BLaER1 treated with 17β-estradiol and CSF1 and Interleukin-3, amounts not matched to agents 10 nM and 100 nM (cell line): ENCODE measurements at regions not wholly inside any gene's neighbourhood (a gene's known extent, or its start where the extent isn't known, plus 50 kb on each side); places are given as distances from the start of the nearest gene placed in this dataset.

Experiments used
- H3K27ac ChIP-seq, 11 experiments: shearing (Covaris generic); formaldehyde crosslinking; 2 replicates each; pipeline ENCODE4 v1.8.1; 2022
- H3K27me3 ChIP-seq, 11 experiments: shearing (Covaris generic); formaldehyde crosslinking; 2 replicates each; pipeline ENCODE4 v1.8.1; 2022
- H3K36me3 ChIP-seq, 11 experiments: shearing (Covaris generic); formaldehyde crosslinking; 2 replicates each; pipeline ENCODE4 v1.8.1; 2022
- H3K4me1 ChIP-seq, 10 experiments: shearing (Covaris generic); formaldehyde crosslinking; 2 replicates each; pipeline ENCODE4 v1.8.1; 2022
- H3K4me2 ChIP-seq, 11 experiments: shearing (Covaris generic); formaldehyde crosslinking; 2 replicates each; pipeline ENCODE4 v1.8.1; 2022
- H3K4me3 ChIP-seq, 10 experiments: shearing (Covaris generic); formaldehyde crosslinking; 2 replicates each; pipeline ENCODE4 v1.8.1; 2022
- H3K9ac ChIP-seq, 11 experiments: shearing (Covaris generic); formaldehyde crosslinking; 2 replicates each; pipeline ENCODE4 v1.8.1; 2022
- H3K9me3 ChIP-seq, 11 experiments: shearing (Covaris generic); formaldehyde crosslinking; replicated peaks in 1 of 11; 2 replicates each; pipeline ENCODE4 v1.8.1; 2022
- H4K20me1 ChIP-seq, 11 experiments: shearing (Covaris generic); formaldehyde crosslinking; 2 replicates each; pipeline ENCODE4 v1.8.1; 2022
- Cebpa-rat ChIP-seq, 11 experiments: shearing (Covaris generic); IDR thresholded peaks; 2 replicates each; pipeline ENCODE4 v1.8.1; 2022

DNA sequence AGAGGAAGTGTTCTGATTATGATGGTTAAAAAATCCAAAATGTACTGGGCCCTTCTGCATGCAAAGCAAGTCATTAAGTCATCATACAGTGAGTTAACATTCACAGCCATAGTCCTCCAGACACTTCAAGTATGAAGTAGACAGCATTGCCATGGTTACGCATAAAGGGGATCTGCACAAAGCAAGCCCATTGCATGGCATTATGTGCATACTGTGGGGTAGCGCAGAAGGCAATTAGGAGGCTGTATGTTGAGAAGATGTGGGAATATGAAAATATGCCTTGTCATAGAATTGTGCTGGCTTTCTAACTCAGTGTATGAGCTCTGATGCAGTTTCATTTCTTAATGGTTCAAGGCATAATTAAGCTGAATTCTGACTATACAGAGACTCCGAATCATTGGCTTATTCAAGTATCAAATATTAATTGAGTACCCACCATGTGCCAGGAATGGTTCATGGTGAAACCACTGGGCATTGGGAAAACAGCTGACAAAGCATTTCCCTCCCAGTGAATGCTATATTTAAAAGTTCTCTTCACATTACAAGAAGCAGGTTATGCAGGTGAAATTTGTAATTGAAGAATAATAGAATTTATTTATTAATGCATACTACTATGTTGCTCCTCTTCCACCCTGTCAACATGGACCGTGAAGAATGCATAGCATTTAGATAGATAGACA lies 588.9 kb downstream of the ZNF674 start:
- H3K9ac ChIP-seq = no peak overlapping the region
- no peaks in the 10 kb centered on the region for H3K27me3 ChIP-seq
- no peak overlapping the region for H3K27ac ChIP-seq
- no peaks in the 10 kb centered on the region for H3K36me3 ChIP-seq
- no peak for TF ChIP-seq Cebpa-rat (IDR thresholded peaks at IDR 0.05)
- H3K4me3 ChIP-seq = no peak overlapping the region
- no peak overlapping the region for H3K4me2 ChIP-seq
- no peaks in the 10 kb centered on the region for H4K20me1 ChIP-seq
- H3K9me3 ChIP-seq = peaks cover 8 to 23% (median 14%) of the 10 kb centered on the region in 11 experiments; a peak in 18 of 22 replicates
- no peaks in the 10 kb centered on the region for H3K4me1 ChIP-seq

GRCh38 chrX:45955661-45956060 lies 589.6 kb downstream of the ZNF674 start:
- H3K9me3 ChIP-seq = peaks cover 2 to 16% (median 8%) of the 10 kb centered on the region in 11 experiments; a peak in 18 of 22 replicates
- H3K4me2 ChIP-seq = no peak overlapping the region

DNA sequence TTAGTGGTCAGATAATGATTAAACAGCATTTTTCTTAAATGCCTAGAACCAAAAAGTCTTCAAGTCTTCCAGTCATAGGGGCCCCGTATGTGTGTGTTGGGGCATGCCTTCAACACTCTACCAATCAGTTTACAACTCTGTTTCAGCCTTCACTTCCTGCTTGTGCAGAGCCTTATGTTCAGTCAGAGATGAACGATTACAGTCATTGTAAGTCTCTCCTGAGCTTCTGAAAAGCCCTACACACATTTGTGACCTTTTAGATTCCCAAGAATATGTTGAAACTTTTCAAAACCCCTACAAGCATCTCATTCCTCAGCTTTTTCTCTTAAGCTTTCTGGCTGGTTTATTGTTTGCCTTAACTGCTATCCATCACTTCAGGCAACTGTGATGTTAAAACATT lies 591.2 kb downstream of the ZNF674 start:
- no peaks in the 10 kb centered on the region for H3K4me1 ChIP-seq
- H3K9ac ChIP-seq = no peak overlapping the region
- TF ChIP-seq Cebpa-rat (IDR thresholded peaks at IDR 0.05) = no peak
- no peaks in the 10 kb centered on the region for H3K27me3 ChIP-seq
- no peak overlapping the region for H3K27ac ChIP-seq
- H3K36me3 ChIP-seq = no peaks in the 10 kb centered on the region
- H4K20me1 ChIP-seq = no peaks in the 10 kb centered on the region
- no peak overlapping the region for H3K4me3 ChIP-seq
- no peaks in the 10 kb centered on the region for H3K9me3 ChIP-seq
- no peak overlapping the region for H3K4me2 ChIP-seq

More at GRCh38 chrX:45955661-45956060, 589.6 kb downstream of the ZNF674 start:
- no peak overlapping the region for H3K27ac ChIP-seq
- no peaks in the 10 kb centered on the region for H3K36me3 ChIP-seq
- no peak overlapping the region for H3K4me3 ChIP-seq
- H4K20me1 ChIP-seq = no peaks in the 10 kb centered on the region
- H3K4me1 ChIP-seq = no peaks in the 10 kb centered on the region
- H3K27me3 ChIP-seq = no peaks in the 10 kb centered on the region
- no peak overlapping the region for H3K9ac ChIP-seq
- no peak for TF ChIP-seq Cebpa-rat (IDR thresholded peaks at IDR 0.05)

GRCh38 chrX:45952030-45952429 lies 593.2 kb downstream of the ZNF674 start:
- no peak overlapping the region for H3K9ac ChIP-seq

GRCh38 chrX:45935408-45935807 lies 609.8 kb downstream of the ZNF674 start:
- no peaks in the 10 kb centered on the region for H3K27me3 ChIP-seq
- H3K9ac ChIP-seq = no peak overlapping the region
- no peak overlapping the region for H3K4me3 ChIP-seq
- H4K20me1 ChIP-seq = no peaks in the 10 kb centered on the region
- H3K4me2 ChIP-seq = no peak overlapping the region
- no peaks in the 10 kb centered on the region for H3K36me3 ChIP-seq
- H3K4me1 ChIP-seq = no peaks in the 10 kb centered on the region
- H3K27ac ChIP-seq = no peak overlapping the region
- TF ChIP-seq Cebpa-rat (IDR thresholded peaks at IDR 0.05) = no peak
- peaks cover 0 to 14% (median 11%) of the 10 kb centered on the region in 11 experiments; a peak in 12 of 22 replicates for H3K9me3 ChIP-seq

More at GRCh38 chrX:45952030-45952429, 593.2 kb downstream of the ZNF674 start:
- H3K9me3 ChIP-seq = no peaks in the 10 kb centered on the region
- no peak overlapping the region for H3K4me3 ChIP-seq
- H4K20me1 ChIP-seq = no peaks in the 10 kb centered on the region
- H3K36me3 ChIP-seq = no peaks in the 10 kb centered on the region
- no peak overlapping the region for H3K4me2 ChIP-seq
- H3K4me1 ChIP-seq = no peaks in the 10 kb centered on the region
- no peaks in the 10 kb centered on the region for H3K27me3 ChIP-seq
- no peak for TF ChIP-seq Cebpa-rat (IDR thresholded peaks at IDR 0.05)
- no peak overlapping the region for H3K27ac ChIP-seq

GRCh38 chrX:45912316-45912715 lies 632.9 kb downstream of the ZNF674 start:
- Histone ChIP-seq H4K20me1 (no peaks in the 10 kb centered on the region), H3K4me1 (no peaks in the 10 kb centered on the region), H3K36me3 (no peaks in the 10 kb centered on the region), H3K27me3 (no peaks in the 10 kb centered on the region), H3K4me2 (no peak overlapping the region), H3K9me3 (no peaks in the 10 kb centered on the region), H3K9ac (no peak overlapping the region), H3K27ac (no peak overlapping the region), H3K4me3 (no peak overlapping the region)
- no peak for TF ChIP-seq Cebpa-rat (IDR thresholded peaks at IDR 0.05)

GRCh38 chrX:45907786-45908185 lies 637.4 kb downstream of the ZNF674 start:
- Histone ChIP-seq H3K9ac (no peak overlapping the region), H3K27ac (no peak overlapping the region), H3K4me2 (no peak overlapping the region), H3K36me3 (no peaks in the 10 kb centered on the region), H3K4me3 (no peak overlapping the region), H4K20me1 (no peaks in the 10 kb centered on the region), H3K27me3 (no peaks in the 10 kb centered on the region), H3K4me1 (peaks cover 0 to 8% (median 0%) of the 10 kb centered on the region in 10 experiments; a peak in 1 of 20 replicates), H3K9me3 (no peaks in the 10 kb centered on the region)
- TF ChIP-seq Cebpa-rat (IDR thresholded peaks at IDR 0.05) = no peak

GRCh38 chrX:45903781-45904201 lies 641.4 kb downstream of the ZNF674 start:
- Histone ChIP-seq H3K36me3 (no peaks in the 10 kb centered on the region), H3K9me3 (no peaks in the 10 kb centered on the region), H3K4me1 (peaks cover 0 to 8% (median 0%) of the 10 kb centered on the region in 10 experiments; a peak in 1 of 20 replicates), H3K9ac (no peak overlapping the region), H3K27ac (no peak overlapping the region), H3K4me3 (no peak overlapping the region), H3K27me3 (no peaks in the 10 kb centered on the region), H4K20me1 (no peaks in the 10 kb centered on the region), H3K4me2 (peak overlapping the region in 3 of 11 experiments; percentile 2 to 18 (median 10); a peak in 2 of 22 replicates)
- TF ChIP-seq Cebpa-rat (IDR thresholded peaks at IDR 0.05) = no peak

GRCh38 chrX:45900766-45901615 lies 644.2 kb downstream of the ZNF674 start:
- H3K9me3 ChIP-seq = no peaks in the 10 kb centered on the region
- H3K36me3 ChIP-seq = no peaks in the 10 kb centered on the region
- no peaks in the 10 kb centered on the region for H4K20me1 ChIP-seq
- peaks cover 0 to 8% (median 0%) of the 10 kb centered on the region in 10 experiments; a peak in 1 of 20 replicates for H3K4me1 ChIP-seq
- no peak overlapping the region for H3K4me2 ChIP-seq
- no peak for TF ChIP-seq Cebpa-rat (IDR thresholded peaks at IDR 0.05)
- no peak overlapping the region for H3K9ac ChIP-seq
- H3K27me3 ChIP-seq = no peaks in the 10 kb centered on the region
- no peak overlapping the region for H3K4me3 ChIP-seq
- H3K27ac ChIP-seq = no peak overlapping the region
